IMR-90 (cell line): ENCODE measurements at regions not wholly inside any gene's neighbourhood (a gene's known extent, or its start where the extent isn't known, plus 50 kb on each side); places are given as distances from the start of the nearest gene placed in this dataset.

Experiments
- ATAC-seq: fragments of 200-7000 bp; cut with Tn5 transposase; 2 replicates; pipeline ENCODE4 v1.9.1; 2020; ENCODE audit warnings: low read depth, mild to moderate bottlenecking, moderate library complexity
- BruUV-seq: library from RNA; stranded (reverse); fragments of 400-500 nt; replicated peaks from 2 replicates; lab custom pipeline; 2021; lab: Mats Ljungman, UMichigan
- CTCF ChIA-PET: fragments of 300-600 bp; formaldehyde crosslinking; extraction: SDS; loops from one replicate; lab custom pipeline; 2021; ENCODE audit warnings: antibody characterized with exemption; lab: Yijun Ruan, JAX
- POLR2A ChIA-PET: fragments of 300-600 bp; sonication (Branson Sonifier 250); formaldehyde crosslinking; loops from one replicate; lab custom pipeline; 2022; ENCODE audit warnings: antibody characterized with exemption; ENCODE audit not compliant: unreplicated experiment; lab: Charles Lee
- DNase-seq: peaks from one replicate; pipeline ENCODE4 v3.0.0; 2013
- H2AFZ ChIP-seq: replicated peaks from 2 replicates; pipeline ENCODE3; 2013; ENCODE audit warnings: low read length, mild to moderate bottlenecking; ENCODE audit not compliant: poor library complexity
- H2AK5ac ChIP-seq: 2 replicates; pipeline ENCODE4 v1.6.1; 2013; ENCODE audit warnings: low read depth, low read length, inconsistent platforms
- H2AK9ac ChIP-seq: replicated peaks from 2 replicates; pipeline ENCODE3; 2013; ENCODE audit warnings: mild to moderate bottlenecking, low read depth, low read length, moderate library complexity; ENCODE audit not compliant: poor library complexity
- H2BK120ac ChIP-seq: 2 replicates; pipeline ENCODE4 v1.6.1; 2013; ENCODE audit warnings: low read depth, low read length, inconsistent platforms
- H2BK15ac ChIP-seq: 3 replicates; pipeline ENCODE4 v1.6.1; 2013; ENCODE audit warnings: low read depth, low read length, inconsistent platforms
- H2BK20ac ChIP-seq: 2 replicates; pipeline ENCODE4 v1.6.1; 2013; ENCODE audit warnings: low read depth, mild to moderate bottlenecking, inconsistent platforms, low read length, moderate library complexity
- H2BK5ac ChIP-seq: 2 replicates; pipeline ENCODE4 v1.6.1; 2013; ENCODE audit warnings: mild to moderate bottlenecking, low read depth, low read length, inconsistent platforms; ENCODE audit not compliant: poor library complexity, severe bottlenecking
- H3K14ac ChIP-seq: replicated peaks from 2 replicates; pipeline ENCODE4 v1.6.1; 2013; ENCODE audit warnings: low read depth, low read length, inconsistent platforms
- H3K18ac ChIP-seq: 2 replicates; pipeline ENCODE4 v1.6.1; 2013; ENCODE audit warnings: low read depth, low read length, control low read depth
- H3K23ac ChIP-seq: 2 replicates; pipeline ENCODE4 v1.6.1; 2013; ENCODE audit warnings: low read depth, low read length, inconsistent platforms
- H3K27ac ChIP-seq: 2 replicates; pipeline ENCODE4 v1.5.1; 2013; ENCODE audit warnings: mild to moderate bottlenecking, control low read depth, low read length; ENCODE audit not compliant: insufficient read depth
- H3K27me3 ChIP-seq: 2 replicates; pipeline ENCODE4 v1.6.1; 2013; ENCODE audit warnings: low read length; ENCODE audit not compliant: control insufficient read depth, insufficient read depth
- H3K36me3 ChIP-seq: 2 replicates; pipeline ENCODE4 v1.6.1; 2013; ENCODE audit warnings: low read length, mixed read lengths; ENCODE audit not compliant: control insufficient read depth, insufficient read depth
- H3K4ac ChIP-seq: 2 replicates; pipeline ENCODE4 v1.6.1; 2013; ENCODE audit warnings: low read depth, low read length, inconsistent platforms
- H3K4me1 ChIP-seq: 2 replicates; pipeline ENCODE4 v1.6.1; 2013; ENCODE audit warnings: low read length, mixed read lengths; ENCODE audit not compliant: control insufficient read depth, insufficient read depth
- H3K4me2 ChIP-seq: 2 replicates; pipeline ENCODE4 v1.6.1; 2013; ENCODE audit warnings: low read depth, mild to moderate bottlenecking, control low read depth, low read length, moderate library complexity
- H3K4me3 ChIP-seq: 2 replicates; pipeline ENCODE4 v1.5.1; 2013; ENCODE audit warnings: low read depth, mild to moderate bottlenecking, control low read depth, low read length, moderate library complexity; ENCODE audit not compliant: insufficient read depth
- H3K56ac ChIP-seq: 2 replicates; pipeline ENCODE4 v1.6.1; 2013; ENCODE audit warnings: low read length, inconsistent platforms; ENCODE audit not compliant: insufficient read depth; ENCODE audit errors: extremely low read depth
- H3K79me1 ChIP-seq, 2 experiments: 2 replicates each; pipeline ENCODE4 v1.6.1; 2013; ENCODE audit warnings: low read length in 2 of 2, inconsistent platforms in 1 of 2, low read depth in 1 of 2
- H3K9ac ChIP-seq: 2 replicates; pipeline ENCODE4 v1.6.1; 2013; ENCODE audit warnings: low read depth, low read length, control low read depth
- H3K9me1 ChIP-seq: 2 replicates; pipeline ENCODE4 v1.6.1; 2013; ENCODE audit warnings: low read length, inconsistent platforms; ENCODE audit not compliant: insufficient read depth
- H3K9me3 ChIP-seq: 2 replicates; pipeline ENCODE4 v1.6.1; 2013; ENCODE audit warnings: low read length; ENCODE audit not compliant: control insufficient read depth, insufficient read depth
- H4K20me1 ChIP-seq: 2 replicates; pipeline ENCODE4 v1.6.1; 2013; ENCODE audit warnings: low read length, inconsistent platforms; ENCODE audit not compliant: insufficient read depth
- H4K5ac ChIP-seq: 2 replicates; pipeline ENCODE4 v1.6.1; 2013; ENCODE audit warnings: mild to moderate bottlenecking, low read depth, low read length, control low read depth
- H4K8ac ChIP-seq, 2 experiments: 2 replicates each; pipeline ENCODE4 v1.6.1; 2013; ENCODE audit warnings: low read depth in 2 of 2, low read length in 2 of 2, control low read depth in 1 of 2, inconsistent platforms in 1 of 2
- H4K91ac ChIP-seq: 2 replicates; pipeline ENCODE4 v1.6.1; 2013; ENCODE audit warnings: low read depth, low read length, inconsistent platforms; ENCODE audit not compliant: insufficient read depth
- BHLHE40 ChIP-seq: fragments of 150-350 bp; IDR thresholded peaks from 2 replicates; pipeline ENCODE4 v1.6.1; 2016; ENCODE audit warnings: mild to moderate bottlenecking, low read depth, low read length
- CEBPB ChIP-seq: IDR thresholded peaks from 2 replicates; pipeline ENCODE4 v1.6.1; 2012; ENCODE audit warnings: low read depth, low read length, improper control_type of control experiment
- CTCF ChIP-seq: conservative IDR thresholded peaks from 2 replicates; pipeline ENCODE4 v1.5.1; 2012; ENCODE audit warnings: mild to moderate bottlenecking, low read depth, low read length, improper control_type of control experiment
- ELK1 ChIP-seq: fragments of 150-350 bp; IDR thresholded peaks from 2 replicates; pipeline ENCODE4 v1.6.1; 2016; ENCODE audit warnings: low read depth, mild to moderate bottlenecking, low read length, moderate library complexity, borderline replicate concordance
- FOS ChIP-seq: fragments of 150-350 bp; IDR thresholded peaks from 2 replicates; pipeline ENCODE4 v1.6.1; 2016; ENCODE audit warnings: low read depth, low read length
- NFE2L2 ChIP-seq: fragments of 150-350 bp; IDR thresholded peaks from 2 replicates; pipeline ENCODE4 v1.6.1; 2016; ENCODE audit warnings: low read depth, mild to moderate bottlenecking, low read length
- RAD21 ChIP-seq: IDR thresholded peaks from 2 replicates; pipeline ENCODE4 v1.6.1; 2012; ENCODE audit warnings: low read length, improper control_type of control experiment
- RFX5 ChIP-seq: IDR thresholded peaks from 2 replicates; pipeline ENCODE4 v1.8.0; 2012; ENCODE audit warnings: low read depth, mild to moderate bottlenecking, low read length, moderate library complexity
- USF2 ChIP-seq: fragments of 150-350 bp; IDR thresholded peaks from 2 replicates; pipeline ENCODE4 v1.6.1; 2017; ENCODE audit warnings: mild to moderate bottlenecking, antibody characterized with exemption, low read length, low read depth
- WGBS, 2 experiments: methylation state at CpG; one replicate each; pipeline versions ENCODE4 v1.1.5 to v1.1.7; 2013; ENCODE audit warnings: missing lambda C conversion rate in 2 of 2; ENCODE audit not compliant: insufficient read length in 1 of 2; ENCODE audit errors: extremely low coverage in 2 of 2; 5-methylcytosine and 5-hydroxymethylcytosine counted together
- dilution Hi-C: fragments of 300-500 bp; cut with HindIII; formaldehyde crosslinking; loops from one replicate; pipeline ENCODE4 v1.14.3; 2018; ENCODE audit warnings: low sequenced_read_pairs; ENCODE audit not compliant: unreplicated experiment
- in situ Hi-C: fragments of 300-500 bp; cut with MboI; formaldehyde crosslinking; loops from 3 replicates; pipeline ENCODE4 v1.14.3; 2019; ENCODE audit warnings: low sequenced_read_pairs, inconsistent platforms, mixed read lengths
- intact Hi-C: fragments of 100-400 bp; cut with micrococcal nuclease; formaldehyde crosslinking; loops from 2 replicates; pipeline ENCODE4 v1.10.0; 2022

DNA sequence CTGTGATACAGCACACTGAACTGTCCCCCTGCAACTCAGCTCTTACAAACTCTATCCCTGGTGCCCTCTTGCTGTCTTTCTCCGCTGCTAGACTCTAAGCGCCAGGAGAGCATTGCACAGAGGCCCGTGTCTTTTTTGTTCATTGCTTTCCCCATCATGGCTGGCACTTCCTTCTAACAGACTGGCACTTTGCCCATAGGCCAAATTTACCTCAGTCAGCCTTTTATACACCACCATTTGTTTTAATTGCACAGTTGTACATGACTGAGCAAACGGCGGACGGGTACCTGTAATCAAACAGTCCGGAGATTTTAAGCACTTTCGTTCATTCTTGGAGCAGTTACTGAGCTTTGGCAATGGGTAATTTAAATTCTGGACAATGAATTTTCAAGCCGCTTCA, 102.2 kb upstream of the CLINT1 start:
- H4K20me1 ChIP-seq = no peaks in the 10 kb centered on the region
- no peak overlapping the region for H2BK20ac ChIP-seq
- dilution Hi-C loops (no loop called here), intact Hi-C loops (no loop called here), in situ Hi-C loops (no loop called here)
- H3K4me1 ChIP-seq = no peaks in the 10 kb centered on the region
- no peaks in the 10 kb centered on the region for H3K9me1 ChIP-seq
- TF ChIP-seq CEBPB (no peak), CTCF (no peak), BHLHE40 (no peak), RFX5 (no peak), RAD21 (no peak), NFE2L2 (no peak), USF2 (no peak), ELK1 (no peak), FOS (no peak)
- H4K5ac ChIP-seq = no peak overlapping the region
- no peaks in the 10 kb centered on the region for H3K79me1 ChIP-seq
- DNase-seq (no peak), ATAC-seq (no peak)
- no peak overlapping the region for H2AFZ ChIP-seq
- H3K4ac ChIP-seq = no peak overlapping the region
- no peaks in the 10 kb centered on the region for H3K36me3 ChIP-seq
- peaks cover 2% of the 10 kb centered on the region; the same call in 1 of the 2 replicates for H3K27me3 ChIP-seq
- H3K56ac ChIP-seq = no peak overlapping the region
- no peaks in the 10 kb centered on the region for H3K9me3 ChIP-seq
- H2BK15ac ChIP-seq = no peak overlapping the region
- H3K18ac ChIP-seq = no peak overlapping the region
- H3K27ac ChIP-seq = no peak overlapping the region
- BruUV-seq = no TSS peak
- H3K14ac ChIP-seq = no peak overlapping the region
- POLR2A ChIA-PET = no interaction called here
- H2BK5ac ChIP-seq = no peak overlapping the region
- H2AK5ac ChIP-seq = no peak overlapping the region
- no peak overlapping the region for H4K91ac ChIP-seq
- CTCF ChIA-PET = interaction anchor here (1.0 kb wide), 1 partner anchor 12 kb away, joined by 3 read pairs; no protein-coding TSS in a partner anchor
- WGBS, 2 experiments = 66% methylated on average over 5 of the region's 9 CpGs; no CpG with 5 or more reads in 1 of the 2 experiments
- no peak overlapping the region for H3K4me2 ChIP-seq
- H2BK120ac ChIP-seq = no peak overlapping the region
- no peak overlapping the region for H2AK9ac ChIP-seq
- H3K4me3 ChIP-seq = no peak overlapping the region
- H3K23ac ChIP-seq = no peak overlapping the region
- H3K9ac ChIP-seq = no peak overlapping the region
- no peak overlapping the region for H4K8ac ChIP-seq
